PC-3 (cell line): ENCODE measurements at regions not wholly inside any gene's neighbourhood (a gene's known extent, or its start where the extent isn't known, plus 50 kb on each side); places are given as distances from the start of the nearest gene placed in this dataset.
"Not testable (repeated sequence)": the region's sequence is repeated elsewhere in the genome, so short reads cannot be mapped to it uniquely, and the experiment has no call there.

ENCODE experiments used
- ATAC-seq: fragments of 200-7000 bp; cut with Tn5 transposase; 2 replicates; pipeline ENCODE4 v1.9.1; 2020; ENCODE audit warnings: mild to moderate bottlenecking, moderate library complexity
- BruUV-seq: library from RNA; stranded (reverse); fragments of 400-500 nt; replicated peaks from 2 replicates; lab custom pipeline; 2021; lab: Mats Ljungman, UMichigan
- CTCF ChIA-PET: fragments of 300-600 bp; sonication (Branson Sonifier 250); formaldehyde crosslinking; loops from one replicate; lab custom pipeline; 2022; ENCODE audit warnings: antibody characterized with exemption; lab: Charles Lee
- POLR2A ChIA-PET: fragments of 300-600 bp; sonication (Branson Sonifier 250); formaldehyde crosslinking; loops from one replicate; lab custom pipeline; 2022; ENCODE audit warnings: antibody characterized with exemption; ENCODE audit not compliant: unreplicated experiment; lab: Charles Lee
- DNase-seq: peaks from one replicate; pipeline ENCODE4 v3.0.0-alpha.2; 2015
- H2AFZ ChIP-seq: fragments of 300-600 bp; sonication (generic); 2 replicates; pipeline ENCODE4 v1.6.0; 2016; ENCODE audit warnings: antibody characterized with exemption, low read length
- H3F3A ChIP-seq: fragments of 300-600 bp; sonication (generic); one replicate; pipeline ENCODE4 v1.6.0; 2017; ENCODE audit warnings: antibody characterized with exemption, low read length, control low read depth, mild to moderate bottlenecking; ENCODE audit not compliant: unreplicated experiment
- H3K27ac ChIP-seq: fragments of 300-600 bp; sonication (generic); 2 replicates; pipeline ENCODE4 v1.5.1; 2016; ENCODE audit warnings: mild to moderate bottlenecking, low read length
- H3K27me3 ChIP-seq: fragments of 300-600 bp; sonication (generic); 2 replicates; pipeline ENCODE4 v1.6.1; 2016; ENCODE audit warnings: low read length, mixed read lengths
- H3K36me3 ChIP-seq: fragments of 300-600 bp; sonication (generic); 2 replicates; pipeline ENCODE4 v1.6.1; 2016; ENCODE audit warnings: low read depth, mixed run types, low read length, mixed read lengths
- H3K4me1 ChIP-seq: fragments of 300-600 bp; sonication (generic); 2 replicates; pipeline ENCODE4 v1.5.1; 2016; ENCODE audit warnings: low read length; ENCODE audit not compliant: insufficient read depth
- H3K4me2 ChIP-seq: fragments of 300-600 bp; sonication (generic); 2 replicates; pipeline ENCODE4 v1.6.0; 2016; ENCODE audit warnings: low read length
- H3K4me3 ChIP-seq: fragments of 300-600 bp; sonication (generic); 2 replicates; pipeline ENCODE4 v1.5.1; 2016; ENCODE audit warnings: mild to moderate bottlenecking, low read length, mixed read lengths
- H3K79me2 ChIP-seq: fragments of 300-600 bp; sonication (generic); 2 replicates; pipeline ENCODE4 v1.6.1; 2017; ENCODE audit warnings: low read length, mixed read lengths
- H3K9ac ChIP-seq: fragments of 300-600 bp; sonication (generic); 2 replicates; pipeline ENCODE4 v1.6.0; 2016; ENCODE audit warnings: mild to moderate bottlenecking, low read length
- H3K9me2 ChIP-seq: fragments of 300-600 bp; sonication (generic); replicated peaks from 2 replicates; pipeline ENCODE4 v1.6.1; 2016; ENCODE audit warnings: mixed run types, low read length, mixed read lengths
- H3K9me3 ChIP-seq: fragments of 300-600 bp; sonication (generic); 2 replicates; pipeline ENCODE4 v1.6.1; 2016; ENCODE audit warnings: low read length, mixed read lengths
- H4K20me1 ChIP-seq: fragments of 300-600 bp; sonication (generic); 2 replicates; pipeline ENCODE4 v1.6.1; 2016; ENCODE audit warnings: low read length, mixed read lengths
- CTCF ChIP-seq: fragments of 300-600 bp; sonication (generic); conservative IDR thresholded peaks from 2 replicates; pipeline ENCODE4 v1.5.1; 2017; ENCODE audit warnings: antibody characterized with exemption, low read depth, mild to moderate bottlenecking, low read length
- EZH2 ChIP-seq: fragments of 300-600 bp; sonication (generic); IDR thresholded peaks from one replicate; pipeline ENCODE4 v1.6.1; 2017; ENCODE audit warnings: antibody characterized with exemption, mild to moderate bottlenecking, low read length; ENCODE audit not compliant: unreplicated experiment
- EZH2phosphoT487 ChIP-seq: fragments of 300-600 bp; sonication (generic); IDR thresholded peaks from 2 replicates; pipeline ENCODE4 v1.6.1; 2018; ENCODE audit warnings: mild to moderate bottlenecking, antibody characterized with exemption, low read length, borderline replicate concordance
- intact Hi-C: fragments of 100-400 bp; cut with micrococcal nuclease; formaldehyde crosslinking; loops from 2 replicates; pipeline ENCODE4 v1.9.0; 2023

GRCh38 chr2:7759898-7760297 is 842.7 kb downstream of the RNF144A start:
- Histone ChIP-seq H2AFZ (no peak overlapping the region; the same call in 1 of the 2 replicates), H4K20me1 (no peaks in the 10 kb centered on the region), H3K4me1 (no peaks in the 10 kb centered on the region), H3K79me2 (no peaks in the 10 kb centered on the region), H3K27me3 (no peaks in the 10 kb centered on the region), H3K9me3 (peaks cover 35% of the 10 kb centered on the region), H3K9ac (no peak overlapping the region), H3K27ac (no peak overlapping the region), H3K9me2 (no peaks in the 10 kb centered on the region), H3K4me2 (no peak overlapping the region), H3K36me3 (peaks cover 13% of the 10 kb centered on the region; the same call in 1 of the 2 replicates), H3K4me3 (no peak overlapping the region), H3F3A (no peaks in the 10 kb centered on the region)
- ChIA-PET POLR2A (no interaction called here), CTCF (no interaction called here)
- no peak for DNase-seq
- ATAC-seq: no peak
- intact Hi-C loops: no loop called here
- TF ChIP-seq EZH2phosphoT487 (no peak), CTCF (no peak), EZH2 (no peak)
- no TSS peak for BruUV-seq

- H3K79me2 ChIP-seq, H2AFZ ChIP-seq, H3F3A ChIP-seq, CTCF ChIA-PET, BruUV-seq, intact Hi-C loops, H3K27me3 ChIP-seq, ATAC-seq, H3K4me1 ChIP-seq, H3K9me2 ChIP-seq, H3K9ac ChIP-seq, H3K36me3 ChIP-seq, H4K20me1 ChIP-seq, H3K27ac ChIP-seq, H3K4me2 ChIP-seq, H3K4me3 ChIP-seq, POLR2A ChIA-PET, DNase-seq: not testable (repeated sequence)
- peaks cover 27% of the 10 kb centered on the region for H3K9me3 ChIP-seq
These were observed 846.2 kb downstream of the RNF144A start for GRCh38 chr2:7763418-7763817.

GRCh38 chr2:7765236-7765635 is 848.0 kb downstream of the RNF144A start:
- Histone ChIP-seq H3K4me2 (no peak overlapping the region), H3K36me3 (peaks cover 3% of the 10 kb centered on the region; the same call in 1 of the 2 replicates), H2AFZ (no peak overlapping the region), H4K20me1 (no peaks in the 10 kb centered on the region), H3K4me3 (no peak overlapping the region), H3K4me1 (no peaks in the 10 kb centered on the region), H3K27ac (no peak overlapping the region), H3K27me3 (no peaks in the 10 kb centered on the region), H3K9me2 (no peaks in the 10 kb centered on the region), H3K9me3 (0 out of 2 replicates have a peak, but pooled peaks cover 9% of the 10 kb centered on the region), H3K9ac (no peak overlapping the region), H3F3A (no peaks in the 10 kb centered on the region), H3K79me2 (no peaks in the 10 kb centered on the region)
- BruUV-seq: no TSS peak
- TF ChIP-seq EZH2 (no peak), CTCF (no peak), EZH2phosphoT487 (no peak)
- DNase-seq (no peak), ATAC-seq (no peak)
- intact Hi-C loops: no loop called here
- POLR2A ChIA-PET: no interaction called here
- CTCF ChIA-PET: no interaction called here
